Activated CD4-positive, alpha-beta T cell treated with anti-CD3 and anti-CD28 coated beads, Interleukin-2, amount 10 ng/mL, durations not matched to agents 7 days and 5 days (primary cell): ENCODE measurements at regions not wholly inside any gene's neighbourhood (a gene's known extent, or its start where the extent isn't known, plus 50 kb on each side); places are given as distances from the start of the nearest gene placed in this dataset.
"Not testable (repeated sequence)": the region's sequence is repeated elsewhere in the genome, so short reads cannot be mapped to it uniquely, and the experiment has no call there.

Experiments used
- CTCF ChIA-PET: fragments of 350-600 bp; sonication (Branson Sonifier 250); formaldehyde crosslinking; loops from one replicate; lab custom pipeline; 2021; ENCODE audit warnings: antibody characterized with exemption; lab: Charles Lee
- POLR2A ChIA-PET: fragments of 350-600 bp; sonication (Branson Sonifier 250); formaldehyde crosslinking; loops from one replicate; lab custom pipeline; 2021; ENCODE audit warnings: antibody characterized with exemption; lab: Charles Lee
- DNase-seq: peaks from one replicate; pipeline ENCODE4 v3.0.0-alpha.2; 2020
- H3K27ac Mint-ChIP-seq: one replicate; pipeline ENCODE4 v1.8.0; 2021; ENCODE audit warnings: mild to moderate bottlenecking, moderate library complexity, mixed read lengths
- H3K27me3 Mint-ChIP-seq: one replicate; pipeline ENCODE4 v1.8.0; 2021; ENCODE audit warnings: mixed read lengths
- H3K36me3 Mint-ChIP-seq: one replicate; pipeline ENCODE4 v1.8.0; 2021; ENCODE audit warnings: low read depth, mixed read lengths
- H3K4me1 Mint-ChIP-seq: one replicate; pipeline ENCODE4 v1.8.0; 2021; ENCODE audit warnings: mixed read lengths
- H3K4me3 Mint-ChIP-seq: one replicate; pipeline ENCODE4 v1.8.0; 2021; ENCODE audit warnings: mild to moderate bottlenecking, moderate library complexity, mixed read lengths
- H3K9me3 Mint-ChIP-seq: one replicate; pipeline ENCODE4 v1.8.0; 2021; ENCODE audit warnings: mixed read lengths

GRCh38 chr2:82198809-82199492, 1894.4 kb upstream of the LRRTM1 start:
- no peak for DNase-seq
- ChIA-PET CTCF (no interaction called here), POLR2A (no interaction called here)
- Mint-ChIP-seq H3K4me3 (no peak overlapping the region), H3K9me3 (peaks cover 8% of the 10 kb centered on the region), H3K4me1 (no peaks in the 10 kb centered on the region), H3K36me3 (no peaks in the 10 kb centered on the region), H3K27ac (no peak overlapping the region), H3K27me3 (no peaks in the 10 kb centered on the region)

DNA sequence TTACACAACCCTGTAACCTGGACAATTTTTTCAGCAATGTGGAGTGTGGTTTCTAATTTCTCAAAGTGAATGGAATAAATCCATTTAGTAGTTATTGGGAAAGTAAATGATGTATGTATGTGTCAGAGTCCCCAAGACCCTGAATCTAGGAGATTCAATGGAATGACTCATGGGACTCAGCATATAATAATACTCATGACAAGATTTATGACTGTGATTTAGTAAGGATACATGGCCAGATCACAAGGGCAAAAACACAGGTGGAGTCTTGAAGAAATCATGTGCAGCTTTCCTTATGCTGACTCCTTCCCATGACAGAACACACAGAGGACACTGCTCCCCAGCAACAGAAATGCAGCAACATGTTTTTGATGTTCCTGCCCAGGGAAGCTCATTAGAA, 1877.7 kb upstream of the LRRTM1 start:
- no peaks in the 10 kb centered on the region for H3K27me3 Mint-ChIP-seq
- POLR2A ChIA-PET, result no interaction called here
- H3K27ac Mint-ChIP-seq, result no peak overlapping the region
- H3K36me3 Mint-ChIP-seq, result no peaks in the 10 kb centered on the region
- no peak overlapping the region for H3K4me3 Mint-ChIP-seq
- no peaks in the 10 kb centered on the region for H3K4me1 Mint-ChIP-seq
- CTCF ChIA-PET, result no interaction called here
- H3K9me3 Mint-ChIP-seq, result no peaks in the 10 kb centered on the region
- DNase-seq, result no peak

DNA sequence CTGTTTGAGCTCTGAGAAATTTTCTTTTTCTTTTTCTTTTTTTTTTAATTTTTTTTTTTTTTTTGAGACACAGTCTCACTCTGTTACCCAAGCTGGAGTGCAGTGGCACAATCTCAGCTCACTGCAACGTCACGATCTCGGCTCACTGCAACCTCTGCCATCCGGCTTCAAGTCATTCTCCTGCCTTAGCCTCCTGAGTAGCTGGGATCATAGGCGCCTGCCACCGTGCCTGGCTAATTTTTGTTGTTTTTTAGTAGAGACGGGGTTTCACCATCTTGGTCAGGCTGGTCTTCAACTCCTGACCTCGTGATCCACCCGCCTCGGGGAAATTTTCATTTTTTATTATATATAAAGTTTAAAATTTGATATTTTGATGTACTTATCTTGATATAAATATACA, 1870.7 kb upstream of the LRRTM1 start:
- CTCF ChIA-PET, H3K27me3 Mint-ChIP-seq, POLR2A ChIA-PET, H3K4me1 Mint-ChIP-seq, H3K27ac Mint-ChIP-seq, H3K4me3 Mint-ChIP-seq, H3K36me3 Mint-ChIP-seq, DNase-seq, H3K9me3 Mint-ChIP-seq: not testable (repeated sequence)

GRCh38 chr2:82172483-82172882, 1867.9 kb upstream of the LRRTM1 start:
- DNase-seq, result no peak

DNA sequence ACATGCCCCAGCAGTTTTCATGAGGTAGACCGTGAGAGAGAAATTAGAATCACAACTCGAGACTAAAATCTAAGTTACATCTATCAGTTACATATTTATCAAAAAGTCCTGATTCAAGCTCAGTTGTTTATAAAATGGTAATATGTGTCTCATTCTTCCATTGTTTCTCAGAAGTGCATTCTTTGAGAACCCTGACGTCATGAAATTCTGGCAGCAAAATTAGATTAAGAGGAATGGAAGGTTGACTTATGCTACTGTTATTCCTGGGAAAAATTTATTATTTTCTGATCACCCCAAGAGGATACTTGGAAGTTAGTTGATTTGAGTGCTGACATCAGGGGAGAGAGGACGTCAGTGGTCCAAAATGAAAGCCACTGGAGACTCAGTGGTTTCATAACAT, 1864.8 kb upstream of the LRRTM1 start:
- Mint-ChIP-seq H3K4me3 (no peak overlapping the region), H3K27me3 (no peaks in the 10 kb centered on the region), H3K27ac (no peak overlapping the region), H3K4me1 (no peaks in the 10 kb centered on the region), H3K36me3 (no peaks in the 10 kb centered on the region), H3K9me3 (peaks cover 2% of the 10 kb centered on the region)
- CTCF ChIA-PET, result no interaction called here
- no peak for DNase-seq
- POLR2A ChIA-PET, result no interaction called here

More at GRCh38 chr2:82172483-82172882, 1867.9 kb upstream of the LRRTM1 start:
- Mint-ChIP-seq H3K4me3 (no peak overlapping the region), H3K4me1 (no peaks in the 10 kb centered on the region), H3K27ac (no peak overlapping the region), H3K27me3 (no peaks in the 10 kb centered on the region), H3K9me3 (peaks cover 7% of the 10 kb centered on the region), H3K36me3 (no peaks in the 10 kb centered on the region)
- ChIA-PET POLR2A (no interaction called here), CTCF (no interaction called here)

GRCh38 chr2:82165377-82165776, 1860.8 kb upstream of the LRRTM1 start:
- H3K9me3 Mint-ChIP-seq, result peaks cover 4% of the 10 kb centered on the region
- H3K27ac Mint-ChIP-seq, result no peak overlapping the region
- CTCF ChIA-PET, result no interaction called here

DNA sequence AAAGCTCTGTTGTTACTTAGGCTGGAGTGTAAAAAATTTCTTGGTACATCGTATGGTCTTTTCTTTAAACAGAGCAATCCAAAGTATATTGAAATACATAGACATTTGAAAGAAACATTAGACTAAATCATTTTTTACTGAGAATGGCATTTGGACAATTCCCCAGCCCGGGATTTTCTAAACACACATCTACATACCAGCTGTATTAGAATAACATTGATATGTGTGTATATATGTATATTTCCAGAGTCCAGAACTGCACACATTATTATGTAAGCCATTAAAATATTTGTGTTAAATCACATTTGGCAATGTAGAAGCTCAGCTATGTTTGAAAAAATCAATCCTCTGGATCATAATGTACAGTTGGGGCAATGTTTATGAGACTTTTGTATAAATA, 1853.6 kb upstream of the LRRTM1 start:
- CTCF ChIA-PET, result no interaction called here
- H3K36me3 Mint-ChIP-seq, result no peaks in the 10 kb centered on the region
- H3K9me3 Mint-ChIP-seq, result peaks cover 2% of the 10 kb centered on the region

More at GRCh38 chr2:82165377-82165776, 1860.8 kb upstream of the LRRTM1 start:
- no peaks in the 10 kb centered on the region for H3K27me3 Mint-ChIP-seq
- POLR2A ChIA-PET, result no interaction called here
- H3K36me3 Mint-ChIP-seq, result no peaks in the 10 kb centered on the region
- no peak for DNase-seq
- no peak overlapping the region for H3K4me3 Mint-ChIP-seq
- no peaks in the 10 kb centered on the region for H3K4me1 Mint-ChIP-seq

DNA sequence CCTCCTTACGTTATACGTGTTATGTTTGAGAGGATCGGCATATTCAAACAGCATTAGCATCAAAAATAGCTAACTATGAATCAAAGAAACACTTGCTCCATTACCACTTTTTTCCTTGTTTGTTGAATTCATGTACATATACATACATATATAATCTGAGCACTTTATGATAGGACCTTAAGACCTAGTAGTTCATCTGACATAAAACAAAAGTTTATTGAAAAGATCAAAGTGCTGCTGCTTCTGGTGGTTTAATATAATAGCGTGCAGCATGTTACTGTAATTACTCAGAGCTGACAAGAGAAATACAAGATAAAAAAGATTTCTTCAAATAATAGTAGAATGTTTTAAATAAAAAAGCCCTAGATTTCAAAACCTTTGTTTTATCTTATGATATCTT, 1850.9 kb upstream of the LRRTM1 start:
- ChIA-PET CTCF (no interaction called here), POLR2A (no interaction called here)
- H3K27ac Mint-ChIP-seq, result no peak overlapping the region

More for the DNA sequence above, 1853.6 kb upstream of the LRRTM1 start:
- H3K4me1 Mint-ChIP-seq, result no peaks in the 10 kb centered on the region
- DNase-seq, result no peak
- H3K27ac Mint-ChIP-seq, result no peak overlapping the region
- no peaks in the 10 kb centered on the region for H3K27me3 Mint-ChIP-seq
- H3K4me3 Mint-ChIP-seq, result no peak overlapping the region
- POLR2A ChIA-PET, result no interaction called here

DNA sequence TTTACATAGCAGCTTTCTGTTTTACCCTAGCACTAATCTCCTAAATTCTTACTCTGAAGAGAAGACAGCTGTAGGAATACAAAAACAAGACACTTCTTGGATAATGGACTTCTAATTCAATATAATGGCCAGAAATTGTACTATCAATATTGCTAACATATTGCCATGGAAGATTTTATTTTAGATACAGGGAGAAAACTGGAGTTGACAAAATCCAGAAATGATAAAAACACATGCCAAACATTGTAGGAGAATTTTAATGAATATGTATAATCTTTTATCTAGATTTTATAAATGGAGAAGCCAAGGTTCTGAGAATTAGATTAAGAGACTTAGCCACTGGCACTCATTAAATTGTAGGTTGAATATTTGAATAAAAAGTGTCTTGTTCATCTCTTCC, 1838.8 kb upstream of the LRRTM1 start:
- H3K9me3 Mint-ChIP-seq, result peaks cover 8% of the 10 kb centered on the region
- H3K27ac Mint-ChIP-seq, result no peak overlapping the region
- H3K4me3 Mint-ChIP-seq, result no peak overlapping the region
- no peaks in the 10 kb centered on the region for H3K27me3 Mint-ChIP-seq
- no peaks in the 10 kb centered on the region for H3K36me3 Mint-ChIP-seq
- no peak for DNase-seq
- ChIA-PET CTCF (no interaction called here), POLR2A (no interaction called here)
- H3K4me1 Mint-ChIP-seq, result no peaks in the 10 kb centered on the region

More for the DNA sequence above, 1850.9 kb upstream of the LRRTM1 start:
- no peak for DNase-seq
- Mint-ChIP-seq H3K4me1 (no peaks in the 10 kb centered on the region), H3K27me3 (no peaks in the 10 kb centered on the region), H3K9me3 (no peaks in the 10 kb centered on the region), H3K4me3 (no peak overlapping the region), H3K36me3 (no peaks in the 10 kb centered on the region)

GRCh38 chr2:82139979-82140611, 1835.5 kb upstream of the LRRTM1 start:
- Mint-ChIP-seq H3K27me3 (no peaks in the 10 kb centered on the region), H3K27ac (no peak overlapping the region), H3K36me3 (no peaks in the 10 kb centered on the region), H3K9me3 (peaks cover 10% of the 10 kb centered on the region), H3K4me3 (no peak overlapping the region), H3K4me1 (no peaks in the 10 kb centered on the region)
- ChIA-PET POLR2A (no interaction called here), CTCF (no interaction called here)
- DNase-seq, result no peak

DNA sequence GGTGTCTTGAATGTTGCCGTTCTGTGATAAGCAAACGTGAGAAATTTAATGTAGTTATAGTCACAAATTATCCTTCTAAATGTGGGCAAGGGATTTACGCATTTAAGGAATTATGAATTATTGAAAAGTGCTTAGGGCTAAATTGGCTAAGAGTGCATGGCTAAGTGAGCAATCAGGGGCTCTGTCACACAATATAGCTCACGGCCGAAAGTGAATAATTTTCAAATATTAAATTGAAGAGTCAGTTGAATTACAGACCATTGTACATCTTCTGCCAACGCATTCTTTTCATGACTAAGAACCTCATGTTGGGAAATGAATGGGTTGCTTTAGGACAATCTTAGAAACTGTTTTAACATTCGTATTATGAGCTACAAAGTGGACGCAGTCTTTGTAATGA, 1832.9 kb upstream of the LRRTM1 start:
- peaks cover 7% of the 10 kb centered on the region for H3K9me3 Mint-ChIP-seq
- H3K27me3 Mint-ChIP-seq, result no peaks in the 10 kb centered on the region
- POLR2A ChIA-PET, result interaction anchor here (0.6 kb wide), 1 partner anchor 11 kb away, joined by 4 read pairs; no protein-coding TSS in a partner anchor
- no peak overlapping the region for H3K27ac Mint-ChIP-seq
- DNase-seq, result no peak
- no peak overlapping the region for H3K4me3 Mint-ChIP-seq
- CTCF ChIA-PET, result interaction anchor here (0.6 to 0.7 kb wide), 2 partner anchors 32 to 589 kb away, joined by 3 to 4 read pairs; no protein-coding TSS in a partner anchor
- no peaks in the 10 kb centered on the region for H3K36me3 Mint-ChIP-seq
- H3K4me1 Mint-ChIP-seq, result no peaks in the 10 kb centered on the region

GRCh38 chr2:82128051-82128450, 1823.5 kb upstream of the LRRTM1 start:
- Mint-ChIP-seq H3K4me1 (no peaks in the 10 kb centered on the region), H3K27me3 (no peaks in the 10 kb centered on the region), H3K9me3 (peaks cover 6% of the 10 kb centered on the region), H3K27ac (no peak overlapping the region), H3K36me3 (no peaks in the 10 kb centered on the region), H3K4me3 (no peak overlapping the region)
- CTCF ChIA-PET, result no interaction called here
- POLR2A ChIA-PET, result no interaction called here
- no peak for DNase-seq

GRCh38 chr2:82124629-82125028, 1820.1 kb upstream of the LRRTM1 start:
- DNase-seq, result no peak
- H3K27ac Mint-ChIP-seq, result no peak overlapping the region
- CTCF ChIA-PET, result no interaction called here
- POLR2A ChIA-PET, result no interaction called here
- H3K9me3 Mint-ChIP-seq, result peaks cover 7% of the 10 kb centered on the region
- no peak overlapping the region for H3K4me3 Mint-ChIP-seq
- H3K4me1 Mint-ChIP-seq, result no peaks in the 10 kb centered on the region
- H3K27me3 Mint-ChIP-seq, result no peaks in the 10 kb centered on the region
- no peaks in the 10 kb centered on the region for H3K36me3 Mint-ChIP-seq
